ENCODE measurements at regions not wholly inside any gene's neighbourhood (a gene's known extent, or its start where the extent isn't known, plus 50 kb on each side); places are given as distances from the start of the nearest gene placed in this dataset.
"Not testable (repeated sequence)": the region's sequence is repeated elsewhere in the genome, so short reads cannot be mapped to it uniquely, and the experiment has no call there.

DNA sequence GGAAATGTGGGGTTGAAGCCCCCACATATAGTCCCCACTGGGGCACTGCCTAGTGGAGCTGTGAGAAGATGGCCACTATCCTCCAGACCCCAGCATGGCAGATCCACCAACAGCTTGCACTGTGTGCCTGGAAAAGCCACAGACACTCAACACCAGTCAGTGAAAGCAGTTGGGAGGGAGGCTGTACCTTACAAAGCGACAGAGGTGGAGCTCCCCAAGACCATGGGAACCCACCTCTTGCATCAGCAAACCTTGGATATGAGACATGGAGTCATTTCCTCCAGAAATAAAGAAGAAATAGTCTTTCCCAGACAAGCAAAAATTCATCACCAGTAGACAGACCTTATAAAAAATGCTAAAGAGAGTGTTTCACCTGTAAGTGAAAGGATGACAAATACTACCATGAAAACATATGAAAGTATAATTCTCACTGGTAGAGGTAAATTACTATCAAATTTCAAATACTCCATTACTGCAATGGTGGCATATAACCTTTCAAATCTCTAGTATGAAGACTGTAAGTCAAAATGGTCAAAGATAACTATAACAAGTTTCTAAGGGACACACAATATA, 152.6 kb upstream of the EPHA4 start:
- no peaks in the 10 kb centered on the region for H3K36me3 ChIP-seq (replicated peaks in 1 of 2; ENCODE audit: control insufficient read depth in 1 of 2, insufficient read depth in 2 of 2, low read length in 1 of 2)
- CTCF ChIA-PET = interaction anchor here (0.9 kb wide), 1 partner anchor 15 kb away, joined by 3 read pairs; no protein-coding TSS in a partner anchor
- no peak overlapping the region for H2AFZ ChIP-seq (ENCODE audit: low read depth)
- H3K79me2 ChIP-seq (ENCODE audit: insufficient read depth) = no peaks in the 10 kb centered on the region
- no peaks in the 10 kb centered on the region for H4K20me1 ChIP-seq (ENCODE audit: insufficient read depth)
- H3K9ac ChIP-seq = no peak overlapping the region
- no peak overlapping the region for H3K27ac ChIP-seq (ENCODE audit: low read depth in 2 of 2, low read length in 1 of 2)
- no peak overlapping the region for H3K4me2 ChIP-seq
- H3F3A ChIP-seq (replicated peaks; ENCODE audit: insufficient read depth) = peaks cover 3% of the 10 kb centered on the region
- DNase-seq = no peak
- no peaks in the 10 kb centered on the region for H3K27me3 ChIP-seq (ENCODE audit: insufficient read depth)
- H3K9me2 ChIP-seq = no peaks in the 10 kb centered on the region
- no peaks in the 10 kb centered on the region; the same call in 1 of the 2 replicates for H3K9me3 ChIP-seq
- TF ChIP-seq MEF2A (IDR thresholded peaks at IDR 0.05; ENCODE audit: borderline replicate concordance, low read depth) = no peak
- TF ChIP-seq, protein P1, sequence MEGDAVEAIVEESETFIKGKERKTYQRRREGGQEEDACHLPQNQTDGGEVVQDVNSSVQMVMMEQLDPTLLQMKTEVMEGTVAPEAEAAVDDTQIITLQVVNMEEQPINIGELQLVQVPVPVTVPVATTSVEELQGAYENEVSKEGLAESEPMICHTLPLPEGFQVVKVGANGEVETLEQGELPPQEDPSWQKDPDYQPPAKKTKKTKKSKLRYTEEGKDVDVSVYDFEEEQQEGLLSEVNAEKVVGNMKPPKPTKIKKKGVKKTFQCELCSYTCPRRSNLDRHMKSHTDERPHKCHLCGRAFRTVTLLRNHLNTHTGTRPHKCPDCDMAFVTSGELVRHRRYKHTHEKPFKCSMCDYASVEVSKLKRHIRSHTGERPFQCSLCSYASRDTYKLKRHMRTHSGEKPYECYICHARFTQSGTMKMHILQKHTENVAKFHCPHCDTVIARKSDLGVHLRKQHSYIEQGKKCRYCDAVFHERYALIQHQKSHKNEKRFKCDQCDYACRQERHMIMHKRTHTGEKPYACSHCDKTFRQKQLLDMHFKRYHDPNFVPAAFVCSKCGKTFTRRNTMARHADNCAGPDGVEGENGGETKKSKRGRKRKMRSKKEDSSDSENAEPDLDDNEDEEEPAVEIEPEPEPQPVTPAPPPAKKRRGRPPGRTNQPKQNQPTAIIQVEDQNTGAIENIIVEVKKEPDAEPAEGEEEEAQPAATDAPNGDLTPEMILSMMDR (IDR thresholded peaks at IDR 0.05) = no peak
- H3K4me1 ChIP-seq (ENCODE audit: control insufficient read depth in 1 of 2, insufficient read depth in 2 of 2, low read depth in 1 of 2, low read length in 1 of 2) = no peaks in the 10 kb centered on the region
- no peak overlapping the region for H3K4me3 ChIP-seq (ENCODE audit: low read depth in 2 of 2, low read length in 1 of 2)
- POLR2A ChIA-PET = no interaction called here
- WGBS (ENCODE audit: low lambda C conversion rate) = 8% methylated on average over 1 of the region's 1 CpG

DNA sequence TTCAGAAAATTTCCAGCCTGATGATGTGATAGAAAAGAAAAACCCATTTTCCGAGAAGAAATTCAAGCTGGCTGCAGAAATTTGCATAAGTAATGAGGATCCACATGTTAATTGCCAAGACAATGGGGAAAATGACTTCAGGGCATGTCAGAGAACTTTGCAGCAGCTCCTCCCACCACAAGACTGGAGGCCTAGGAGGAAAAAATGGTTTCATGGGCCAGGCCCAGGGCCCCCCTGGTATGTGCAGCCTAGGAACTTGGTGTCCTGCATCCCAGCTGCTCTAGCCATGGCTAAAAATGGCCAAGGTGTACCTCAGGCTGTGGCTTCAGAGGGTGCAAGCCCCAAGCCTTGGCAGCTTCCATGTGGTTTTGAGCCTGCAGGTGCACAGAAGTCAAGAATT, 152.0 kb upstream of the EPHA4 start:
- H3K4me1 ChIP-seq (ENCODE audit: control insufficient read depth in 1 of 2, insufficient read depth in 2 of 2, low read depth in 1 of 2, low read length in 1 of 2); H3K9ac ChIP-seq; H3K27ac ChIP-seq (ENCODE audit: low read depth in 2 of 2, low read length in 1 of 2); H4K20me1 ChIP-seq (ENCODE audit: insufficient read depth); H3K27me3 ChIP-seq (ENCODE audit: insufficient read depth); POLR2A ChIA-PET; H3K9me3 ChIP-seq; H3K36me3 ChIP-seq (replicated peaks in 1 of 2; ENCODE audit: control insufficient read depth in 1 of 2, insufficient read depth in 2 of 2, low read length in 1 of 2); H3K4me2 ChIP-seq; H3K79me2 ChIP-seq (ENCODE audit: insufficient read depth); H3K4me3 ChIP-seq (ENCODE audit: low read depth in 2 of 2, low read length in 1 of 2); DNase-seq; H2AFZ ChIP-seq (ENCODE audit: low read depth); H3F3A ChIP-seq (replicated peaks; ENCODE audit: insufficient read depth); H3K9me2 ChIP-seq: not testable (repeated sequence)
- CTCF ChIA-PET = interaction anchor here (0.9 kb wide), 1 partner anchor 16 kb away, joined by 3 read pairs; no protein-coding TSS in a partner anchor
- WGBS (ENCODE audit: low lambda C conversion rate) = 0% methylated on average over 1 of the region's 1 CpG

DNA sequence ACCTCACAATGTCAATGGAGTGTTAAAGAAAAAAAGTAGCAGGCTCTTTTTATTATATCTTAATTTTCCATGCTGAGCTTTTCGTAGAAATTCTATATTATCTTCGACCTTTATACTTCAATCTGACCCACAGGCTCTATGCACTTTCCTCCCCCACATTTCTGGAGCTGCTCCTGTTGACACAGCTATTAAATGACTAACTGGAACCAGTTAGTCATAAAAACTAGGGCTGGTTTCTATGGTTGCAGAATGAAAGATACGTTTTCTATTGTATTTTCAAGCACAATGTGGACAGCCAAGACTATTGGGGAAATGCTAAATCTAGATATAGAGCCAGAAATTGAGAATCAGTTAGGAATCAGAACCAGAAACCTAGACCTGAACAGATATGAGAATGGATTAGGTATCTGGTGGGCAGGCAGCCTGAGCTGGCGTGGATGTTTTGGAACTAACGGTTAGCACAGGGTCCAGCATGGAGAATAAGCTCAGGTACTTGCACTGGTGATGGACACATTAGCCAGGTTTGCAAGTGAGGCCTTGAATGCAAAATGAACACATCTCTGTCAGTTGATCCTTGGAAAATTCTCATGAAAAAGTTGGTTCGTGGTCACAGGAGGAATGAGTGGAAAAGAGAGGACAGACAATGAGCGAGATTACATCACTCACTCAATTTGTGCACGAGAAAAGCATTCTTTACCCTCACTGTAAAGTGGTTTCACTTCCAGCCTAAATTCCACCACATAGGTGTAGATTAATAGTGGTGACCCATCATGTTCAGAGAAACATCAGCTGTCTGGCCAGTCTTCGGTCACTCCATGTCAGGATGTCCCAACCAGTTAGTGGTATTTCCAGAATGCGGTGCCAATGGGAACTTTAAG, 144.6 kb upstream of the EPHA4 start:
- H3K9ac ChIP-seq = no peak overlapping the region
- H3K9me3 ChIP-seq = no peaks in the 10 kb centered on the region
- H2AFZ ChIP-seq (ENCODE audit: low read depth) = no peak overlapping the region
- no peaks in the 10 kb centered on the region for H3K36me3 ChIP-seq (replicated peaks in 1 of 2; ENCODE audit: control insufficient read depth in 1 of 2, insufficient read depth in 2 of 2, low read length in 1 of 2)
- no peaks in the 10 kb centered on the region for H3F3A ChIP-seq (replicated peaks; ENCODE audit: insufficient read depth)
- 7% methylated on average over 10 of the region's 10 CpGs for WGBS (ENCODE audit: low lambda C conversion rate)
- H3K4me3 ChIP-seq (ENCODE audit: low read depth in 2 of 2, low read length in 1 of 2) = no peak overlapping the region
- H3K27ac ChIP-seq (ENCODE audit: low read depth in 2 of 2, low read length in 1 of 2) = no peak overlapping the region
- H3K4me1 ChIP-seq (ENCODE audit: control insufficient read depth in 1 of 2, insufficient read depth in 2 of 2, low read depth in 1 of 2, low read length in 1 of 2) = no peaks in the 10 kb centered on the region
- DNase-seq = no peak
- no peak overlapping the region for H3K4me2 ChIP-seq
- CTCF ChIA-PET = interaction anchor here (0.5 to 0.9 kb wide), 2 partner anchors 21 to 888 kb away, joined by 3 read pairs; no protein-coding TSS in a partner anchor
- POLR2A ChIA-PET = no interaction called here
- no peaks in the 10 kb centered on the region for H3K79me2 ChIP-seq (ENCODE audit: insufficient read depth)
- H4K20me1 ChIP-seq (ENCODE audit: insufficient read depth) = no peaks in the 10 kb centered on the region
- H3K27me3 ChIP-seq (ENCODE audit: insufficient read depth) = no peaks in the 10 kb centered on the region
- H3K9me2 ChIP-seq = no peaks in the 10 kb centered on the region
- TF ChIP-seq YY1 (IDR thresholded peaks at IDR 0.05; ENCODE audit: low read depth) (no peak), FOXJ3 (CRISPR knock-in tag; IDR thresholded peaks at IDR 0.05) (no peak), NRF1 (IDR thresholded peaks at IDR 0.05; ENCODE audit: low read depth, low read length) (no peak), RFX5 (IDR thresholded peaks at IDR 0.05; ENCODE audit: low read length) (no peak), EP300 (IDR thresholded peaks at IDR 0.05; ENCODE audit: borderline replicate concordance in 1 of 2, low read depth in 1 of 2, low read length in 1 of 2) (no peak), MXI1 (IDR thresholded peaks at IDR 0.05; ENCODE audit: low read depth, low read length) (no peak), RAD21 (IDR thresholded peaks at IDR 0.05; ENCODE audit: low read length) (no peak), RCOR1 (IDR thresholded peaks at IDR 0.05; ENCODE audit: low read length) (no peak), MEF2A (IDR thresholded peaks at IDR 0.05; ENCODE audit: borderline replicate concordance, low read depth) (no peak), GATA2 (CRISPR knock-in tag; IDR thresholded peaks at IDR 0.05) (no peak), ELF1 (IDR thresholded peaks at IDR 0.05) (no peak)
- TF ChIP-seq, protein P2, sequence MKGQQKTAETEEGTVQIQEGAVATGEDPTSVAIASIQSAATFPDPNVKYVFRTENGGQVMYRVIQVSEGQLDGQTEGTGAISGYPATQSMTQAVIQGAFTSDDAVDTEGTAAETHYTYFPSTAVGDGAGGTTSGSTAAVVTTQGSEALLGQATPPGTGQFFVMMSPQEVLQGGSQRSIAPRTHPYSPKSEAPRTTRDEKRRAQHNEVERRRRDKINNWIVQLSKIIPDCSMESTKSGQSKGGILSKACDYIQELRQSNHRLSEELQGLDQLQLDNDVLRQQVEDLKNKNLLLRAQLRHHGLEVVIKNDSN (IDR thresholded peaks at IDR 0.05; ENCODE audit: borderline replicate concordance, low read depth) = no peak
- TF ChIP-seq, protein P1 (IDR thresholded peaks at IDR 0.05) = no peak
- TF ChIP-seq, protein P3, sequence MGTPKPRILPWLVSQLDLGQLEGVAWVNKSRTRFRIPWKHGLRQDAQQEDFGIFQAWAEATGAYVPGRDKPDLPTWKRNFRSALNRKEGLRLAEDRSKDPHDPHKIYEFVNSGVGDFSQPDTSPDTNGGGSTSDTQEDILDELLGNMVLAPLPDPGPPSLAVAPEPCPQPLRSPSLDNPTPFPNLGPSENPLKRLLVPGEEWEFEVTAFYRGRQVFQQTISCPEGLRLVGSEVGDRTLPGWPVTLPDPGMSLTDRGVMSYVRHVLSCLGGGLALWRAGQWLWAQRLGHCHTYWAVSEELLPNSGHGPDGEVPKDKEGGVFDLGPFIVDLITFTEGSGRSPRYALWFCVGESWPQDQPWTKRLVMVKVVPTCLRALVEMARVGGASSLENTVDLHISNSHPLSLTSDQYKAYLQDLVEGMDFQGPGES (IDR thresholded peaks at IDR 0.05; ENCODE audit: low read depth, low read length) = no peak
